HG02973 (cell line): ENCODE measurements at regions not wholly inside any gene's neighbourhood (a gene's known extent, or its start where the extent isn't known, plus 50 kb on each side); places are given as distances from the start of the nearest gene placed in this dataset.
A peak's percentile ranks its signal among the peaks of the same experiment; 100 is the strongest.

ENCODE experiments used
- ATAC-seq: cut with Tn5 transposase; IDR thresholded peaks from one replicate; pipeline ENCODE4 v1.9.1; 2021; ENCODE audit warnings: moderate library complexity; ENCODE audit not compliant: unreplicated experiment

GRCh38 chr2:203789618-203790017 lies 78.0 kb upstream of the CTLA4 start:
- ATAC-seq = no peak

- ATAC-seq = no peak
Measured at GRCh38 chr2:203790134-203790852, 77.3 kb upstream of the CTLA4 start.

GRCh38 chr2:203796248-203797010 lies 71.1 kb upstream of the CTLA4 start:
- no peak for ATAC-seq

GRCh38 chr2:203797276-203797675 lies 70.3 kb upstream of the CTLA4 start:
- ATAC-seq = no peak

- ATAC-seq = no peak
Measured at GRCh38 chr2:203797712-203798111, 69.9 kb upstream of the CTLA4 start.

- no peak for ATAC-seq
Measured at GRCh38 chr2:203798296-203799087, 69.1 kb upstream of the CTLA4 start.

GRCh38 chr2:203799908-203800307 lies 67.7 kb upstream of the CTLA4 start:
- peak; percentile 92 for ATAC-seq

GRCh38 chr2:203800783-203801182 lies 66.8 kb upstream of the CTLA4 start:
- ATAC-seq = no peak

- ATAC-seq = no peak
Measured at GRCh38 chr2:203802342-203803052, 65.1 kb upstream of the CTLA4 start.

GRCh38 chr2:203803053-203803429 lies 64.5 kb upstream of the CTLA4 start:
- ATAC-seq = no peak

- ATAC-seq = no peak
Measured at GRCh38 chr2:203804070-203804469, 63.5 kb upstream of the CTLA4 start.

- ATAC-seq = no peak
Measured at GRCh38 chr2:203804764-203805485, 62.6 kb upstream of the CTLA4 start.

GRCh38 chr2:203805486-203805838 lies 62.1 kb upstream of the CTLA4 start:
- ATAC-seq = no peak

- no peak for ATAC-seq
Measured at GRCh38 chr2:203806761-203807160, 60.8 kb upstream of the CTLA4 start.

- no peak for ATAC-seq
Measured at GRCh38 chr2:203808046-203808750, 59.4 kb upstream of the CTLA4 start.

- ATAC-seq = no peak
Measured at GRCh38 chr2:203809084-203809521, 58.5 kb upstream of the CTLA4 start.

- ATAC-seq = no peak
Measured at GRCh38 chr2:203809991-203810510, 57.5 kb upstream of the CTLA4 start.

GRCh38 chr2:203811491-203812221 lies 55.9 kb upstream of the CTLA4 start:
- ATAC-seq = no peak
